ENCODE measurements at regions not wholly inside any gene's neighbourhood (a gene's known extent, or its start where the extent isn't known, plus 50 kb on each side); places are given as distances from the start of the nearest gene placed in this dataset.

DNA sequence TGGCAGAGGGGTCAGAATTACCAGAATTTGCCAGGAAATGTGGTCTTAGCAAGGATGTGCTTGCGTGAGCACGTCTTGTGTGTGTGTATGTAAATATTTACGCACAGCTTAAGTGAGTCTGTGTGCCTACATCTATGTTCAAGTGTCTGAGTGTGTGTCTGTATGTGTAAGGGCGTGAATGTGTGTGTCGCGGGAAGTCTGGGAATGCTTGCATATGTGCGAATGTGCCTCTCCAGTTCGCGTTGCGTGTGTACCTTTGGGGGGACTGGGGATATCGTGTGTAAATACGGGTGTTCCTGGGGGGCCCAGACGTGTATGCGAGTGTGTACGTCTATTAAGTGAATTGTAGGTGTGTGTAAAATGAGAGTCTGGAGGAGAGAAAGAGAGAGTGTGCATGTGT is 68.6 kb upstream of the POU3F1 start:
- Histone ChIP-seq H2AFZ (no peak overlapping the region), H4K20me1 (replicated peaks; ENCODE audit: insufficient read depth) (no peaks in the 10 kb centered on the region), H3K36me3 (ENCODE audit: insufficient read depth) (no peaks in the 10 kb centered on the region), H3K27ac (ENCODE audit: low read depth) (no peak overlapping the region), H3K9me2 (ENCODE audit: insufficient read depth) (peaks cover 5% of the 10 kb centered on the region; the same call in 1 of the 2 replicates), H3K79me2 (replicated peaks; ENCODE audit: insufficient read depth) (no peaks in the 10 kb centered on the region), H3K4me2 (no peak overlapping the region), H3K27me3 (ENCODE audit: insufficient read depth) (no peaks in the 10 kb centered on the region), H3K4me1 (ENCODE audit: insufficient read depth) (peaks cover 18% of the 10 kb centered on the region; the same call in 1 of the 2 replicates), H3K4me3 (no peak overlapping the region), H3F3A (replicated peaks; ENCODE audit: low read depth) (no peaks in the 10 kb centered on the region)
- peaks cover 14% of the 10 kb centered on the region for H3K36me3 Mint-ChIP-seq (ENCODE audit: low read depth)
- H3K27ac Mint-ChIP-seq, result no peak overlapping the region
- peaks cover 2% of the 10 kb centered on the region; the same call in 2 of the 3 replicates for H3K9me3 Mint-ChIP-seq
- H3K4me1 Mint-ChIP-seq, result peaks cover 34% of the 10 kb centered on the region
- DNase-seq (ENCODE audit: low spot score) (no peak), ATAC-seq (no peak)
- no peak overlapping the region for H3K4me3 Mint-ChIP-seq
- peaks cover 3% of the 10 kb centered on the region for H3K27me3 Mint-ChIP-seq (ENCODE audit: insufficient read depth, low read depth, poor library complexity)
- no peak for TF ChIP-seq ZNF331 (CRISPR knock-in tag; IDR thresholded peaks at IDR 0.05; ENCODE audit: low read depth)
- TF ChIP-seq, protein P1, sequence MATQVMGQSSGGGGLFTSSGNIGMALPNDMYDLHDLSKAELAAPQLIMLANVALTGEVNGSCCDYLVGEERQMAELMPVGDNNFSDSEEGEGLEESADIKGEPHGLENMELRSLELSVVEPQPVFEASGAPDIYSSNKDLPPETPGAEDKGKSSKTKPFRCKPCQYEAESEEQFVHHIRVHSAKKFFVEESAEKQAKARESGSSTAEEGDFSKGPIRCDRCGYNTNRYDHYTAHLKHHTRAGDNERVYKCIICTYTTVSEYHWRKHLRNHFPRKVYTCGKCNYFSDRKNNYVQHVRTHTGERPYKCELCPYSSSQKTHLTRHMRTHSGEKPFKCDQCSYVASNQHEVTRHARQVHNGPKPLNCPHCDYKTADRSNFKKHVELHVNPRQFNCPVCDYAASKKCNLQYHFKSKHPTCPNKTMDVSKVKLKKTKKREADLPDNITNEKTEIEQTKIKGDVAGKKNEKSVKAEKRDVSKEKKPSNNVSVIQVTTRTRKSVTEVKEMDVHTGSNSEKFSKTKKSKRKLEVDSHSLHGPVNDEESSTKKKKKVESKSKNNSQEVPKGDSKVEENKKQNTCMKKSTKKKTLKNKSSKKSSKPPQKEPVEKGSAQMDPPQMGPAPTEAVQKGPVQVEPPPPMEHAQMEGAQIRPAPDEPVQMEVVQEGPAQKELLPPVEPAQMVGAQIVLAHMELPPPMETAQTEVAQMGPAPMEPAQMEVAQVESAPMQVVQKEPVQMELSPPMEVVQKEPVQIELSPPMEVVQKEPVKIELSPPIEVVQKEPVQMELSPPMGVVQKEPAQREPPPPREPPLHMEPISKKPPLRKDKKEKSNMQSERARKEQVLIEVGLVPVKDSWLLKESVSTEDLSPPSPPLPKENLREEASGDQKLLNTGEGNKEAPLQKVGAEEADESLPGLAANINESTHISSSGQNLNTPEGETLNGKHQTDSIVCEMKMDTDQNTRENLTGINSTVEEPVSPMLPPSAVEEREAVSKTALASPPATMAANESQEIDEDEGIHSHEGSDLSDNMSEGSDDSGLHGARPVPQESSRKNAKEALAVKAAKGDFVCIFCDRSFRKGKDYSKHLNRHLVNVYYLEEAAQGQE (IDR thresholded peaks at IDR 0.05; ENCODE audit: unreplicated experiment), result no peak
- TF ChIP-seq, protein P2, sequence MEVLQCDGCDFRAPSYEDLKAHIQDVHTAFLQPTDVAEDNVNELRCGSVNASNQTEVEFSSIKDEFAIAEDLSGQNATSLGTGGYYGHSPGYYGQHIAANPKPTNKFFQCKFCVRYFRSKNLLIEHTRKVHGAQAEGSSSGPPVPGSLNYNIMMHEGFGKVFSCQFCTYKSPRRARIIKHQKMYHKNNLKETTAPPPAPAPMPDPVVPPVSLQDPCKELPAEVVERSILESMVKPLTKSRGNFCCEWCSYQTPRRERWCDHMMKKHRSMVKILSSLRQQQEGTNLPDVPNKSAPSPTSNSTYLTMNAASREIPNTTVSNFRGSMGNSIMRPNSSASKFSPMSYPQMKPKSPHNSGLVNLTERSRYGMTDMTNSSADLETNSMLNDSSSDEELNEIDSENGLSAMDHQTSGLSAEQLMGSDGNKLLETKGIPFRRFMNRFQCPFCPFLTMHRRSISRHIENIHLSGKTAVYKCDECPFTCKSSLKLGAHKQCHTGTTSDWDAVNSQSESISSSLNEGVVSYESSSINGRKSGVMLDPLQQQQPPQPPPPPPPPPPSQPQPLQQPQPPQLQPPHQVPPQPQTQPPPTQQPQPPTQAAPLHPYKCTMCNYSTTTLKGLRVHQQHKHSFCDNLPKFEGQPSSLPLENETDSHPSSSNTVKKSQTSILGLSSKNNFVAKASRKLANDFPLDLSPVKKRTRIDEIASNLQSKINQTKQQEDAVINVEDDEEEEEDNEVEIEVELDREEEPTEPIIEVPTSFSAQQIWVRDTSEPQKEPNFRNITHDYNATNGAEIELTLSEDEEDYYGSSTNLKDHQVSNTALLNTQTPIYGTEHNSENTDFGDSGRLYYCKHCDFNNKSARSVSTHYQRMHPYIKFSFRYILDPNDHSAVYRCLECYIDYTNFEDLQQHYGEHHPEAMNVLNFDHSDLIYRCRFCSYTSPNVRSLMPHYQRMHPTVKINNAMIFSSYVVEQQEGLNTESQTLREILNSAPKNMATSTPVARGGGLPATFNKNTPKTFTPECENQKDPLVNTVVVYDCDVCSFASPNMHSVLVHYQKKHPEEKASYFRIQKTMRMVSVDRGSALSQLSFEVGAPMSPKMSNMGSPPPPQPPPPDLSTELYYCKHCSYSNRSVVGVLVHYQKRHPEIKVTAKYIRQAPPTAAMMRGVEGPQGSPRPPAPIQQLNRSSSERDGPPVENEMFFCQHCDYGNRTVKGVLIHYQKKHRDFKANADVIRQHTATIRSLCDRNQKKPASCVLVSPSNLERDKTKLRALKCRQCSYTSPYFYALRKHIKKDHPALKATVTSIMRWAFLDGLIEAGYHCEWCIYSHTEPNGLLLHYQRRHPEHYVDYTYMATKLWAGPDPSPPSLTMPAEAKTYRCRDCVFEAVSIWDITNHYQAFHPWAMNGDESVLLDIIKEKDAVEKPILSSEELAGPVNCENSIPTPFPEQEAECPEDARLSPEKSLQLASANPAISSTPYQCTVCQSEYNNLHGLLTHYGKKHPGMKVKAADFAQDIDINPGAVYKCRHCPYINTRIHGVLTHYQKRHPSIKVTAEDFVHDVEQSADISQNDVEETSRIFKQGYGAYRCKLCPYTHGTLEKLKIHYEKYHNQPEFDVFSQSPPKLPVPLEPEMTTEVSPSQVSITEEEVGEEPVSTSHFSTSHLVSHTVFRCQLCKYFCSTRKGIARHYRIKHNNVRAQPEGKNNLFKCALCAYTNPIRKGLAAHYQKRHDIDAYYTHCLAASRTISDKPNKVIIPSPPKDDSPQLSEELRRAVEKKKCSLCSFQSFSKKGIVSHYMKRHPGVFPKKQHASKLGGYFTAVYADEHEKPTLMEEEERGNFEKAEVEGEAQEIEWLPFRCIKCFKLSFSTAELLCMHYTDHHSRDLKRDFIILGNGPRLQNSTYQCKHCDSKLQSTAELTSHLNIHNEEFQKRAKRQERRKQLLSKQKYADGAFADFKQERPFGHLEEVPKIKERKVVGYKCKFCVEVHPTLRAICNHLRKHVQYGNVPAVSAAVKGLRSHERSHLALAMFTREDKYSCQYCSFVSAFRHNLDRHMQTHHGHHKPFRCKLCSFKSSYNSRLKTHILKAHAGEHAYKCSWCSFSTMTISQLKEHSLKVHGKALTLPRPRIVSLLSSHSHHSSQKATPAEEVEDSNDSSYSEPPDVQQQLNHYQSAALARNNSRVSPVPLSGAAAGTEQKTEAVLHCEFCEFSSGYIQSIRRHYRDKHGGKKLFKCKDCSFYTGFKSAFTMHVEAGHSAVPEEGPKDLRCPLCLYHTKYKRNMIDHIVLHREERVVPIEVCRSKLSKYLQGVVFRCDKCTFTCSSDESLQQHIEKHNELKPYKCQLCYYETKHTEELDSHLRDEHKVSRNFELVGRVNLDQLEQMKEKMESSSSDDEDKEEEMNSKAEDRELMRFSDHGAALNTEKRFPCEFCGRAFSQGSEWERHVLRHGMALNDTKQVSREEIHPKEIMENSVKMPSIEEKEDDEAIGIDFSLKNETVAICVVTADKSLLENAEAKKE (CRISPR knock-in tag; IDR thresholded peaks at IDR 0.05), result no peak
- TF ChIP-seq EZH2 (IDR thresholded peaks at IDR 0.05; ENCODE audit: low read depth, unreplicated experiment), result no peak
- TF ChIP-seq POLR2AphosphoS5 (IDR thresholded peaks at IDR 0.05; ENCODE audit: low read depth), result no peak
- TF ChIP-seq EZH2phosphoT487 (IDR thresholded peaks at IDR 0.05; ENCODE audit: unreplicated experiment), result no peak
- TF ChIP-seq NANOG (IDR thresholded peaks at IDR 0.05; ENCODE audit: borderline replicate concordance), result no peak
- TF ChIP-seq, protein P3, sequence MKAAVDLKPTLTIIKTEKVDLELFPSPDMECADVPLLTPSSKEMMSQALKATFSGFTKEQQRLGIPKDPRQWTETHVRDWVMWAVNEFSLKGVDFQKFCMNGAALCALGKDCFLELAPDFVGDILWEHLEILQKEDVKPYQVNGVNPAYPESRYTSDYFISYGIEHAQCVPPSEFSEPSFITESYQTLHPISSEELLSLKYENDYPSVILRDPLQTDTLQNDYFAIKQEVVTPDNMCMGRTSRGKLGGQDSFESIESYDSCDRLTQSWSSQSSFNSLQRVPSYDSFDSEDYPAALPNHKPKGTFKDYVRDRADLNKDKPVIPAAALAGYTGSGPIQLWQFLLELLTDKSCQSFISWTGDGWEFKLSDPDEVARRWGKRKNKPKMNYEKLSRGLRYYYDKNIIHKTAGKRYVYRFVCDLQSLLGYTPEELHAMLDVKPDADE (IDR thresholded peaks at IDR 0.05), result no peak
- no peak for TF ChIP-seq STAT1 (IDR thresholded peaks at IDR 0.05; ENCODE audit: unreplicated experiment)
- no peak for TF ChIP-seq ZNF114 (CRISPR knock-in tag; IDR thresholded peaks at IDR 0.05)
- no peak for TF ChIP-seq JUNB (IDR thresholded peaks at IDR 0.05; ENCODE audit: unreplicated experiment)
- TF ChIP-seq, protein P4, sequence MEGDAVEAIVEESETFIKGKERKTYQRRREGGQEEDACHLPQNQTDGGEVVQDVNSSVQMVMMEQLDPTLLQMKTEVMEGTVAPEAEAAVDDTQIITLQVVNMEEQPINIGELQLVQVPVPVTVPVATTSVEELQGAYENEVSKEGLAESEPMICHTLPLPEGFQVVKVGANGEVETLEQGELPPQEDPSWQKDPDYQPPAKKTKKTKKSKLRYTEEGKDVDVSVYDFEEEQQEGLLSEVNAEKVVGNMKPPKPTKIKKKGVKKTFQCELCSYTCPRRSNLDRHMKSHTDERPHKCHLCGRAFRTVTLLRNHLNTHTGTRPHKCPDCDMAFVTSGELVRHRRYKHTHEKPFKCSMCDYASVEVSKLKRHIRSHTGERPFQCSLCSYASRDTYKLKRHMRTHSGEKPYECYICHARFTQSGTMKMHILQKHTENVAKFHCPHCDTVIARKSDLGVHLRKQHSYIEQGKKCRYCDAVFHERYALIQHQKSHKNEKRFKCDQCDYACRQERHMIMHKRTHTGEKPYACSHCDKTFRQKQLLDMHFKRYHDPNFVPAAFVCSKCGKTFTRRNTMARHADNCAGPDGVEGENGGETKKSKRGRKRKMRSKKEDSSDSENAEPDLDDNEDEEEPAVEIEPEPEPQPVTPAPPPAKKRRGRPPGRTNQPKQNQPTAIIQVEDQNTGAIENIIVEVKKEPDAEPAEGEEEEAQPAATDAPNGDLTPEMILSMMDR (conservative IDR thresholded peaks at IDR 0.05; ENCODE audit: low read depth in 2 of 2), result no peak
- TF ChIP-seq CREB1 (CRISPR knock-in tag; IDR thresholded peaks at IDR 0.05; ENCODE audit: low read depth), result no peak

All from GM23338 (cell line).